Astrocyte of the spinal cord (primary cell): ENCODE measurements at regions not wholly inside any gene's neighbourhood (a gene's known extent, or its start where the extent isn't known, plus 50 kb on each side); places are given as distances from the start of the nearest gene placed in this dataset.
"Not testable (repeated sequence)": the region's sequence is repeated elsewhere in the genome, so short reads cannot be mapped to it uniquely, and the experiment has no call there.

Source experiments
- DNase-seq: peaks from one replicate; pipeline ENCODE4 v3.0.0; 2011; ENCODE audit warnings: low read depth, low spot score
- H3K4me3 ChIP-seq: 2 replicates; pipeline ENCODE4 v1.5.1; 2011; ENCODE audit warnings: low read depth, mild to moderate bottlenecking, low read length, moderate library complexity
- CTCF ChIP-seq: IDR thresholded peaks from 2 replicates; pipeline ENCODE4 v1.5.1; 2012; ENCODE audit warnings: low read depth, mild to moderate bottlenecking, low read length, inconsistent platforms
- in situ Hi-C: cut with HindIII; loops from 2 replicates; pipeline ENCODE4 v1.10.0; 2017; ENCODE audit warnings: low sequenced_read_pairs

- no peak for TF ChIP-seq CTCF
- in situ Hi-C loops, result no loop called here
- H3K4me3 ChIP-seq, result no peak overlapping the region
- no peak for DNase-seq
Observed at GRCh38 chr13:67917291-67917987, 687.3 kb upstream of the PCDH9 start.

GRCh38 chr13:67916650-67917049, 686.5 kb upstream of the PCDH9 start:
- TF ChIP-seq CTCF, result no peak
- H3K4me3 ChIP-seq, result no peak overlapping the region
- DNase-seq, result no peak
- in situ Hi-C loops, result no loop called here

- no peak overlapping the region for H3K4me3 ChIP-seq
- no peak for TF ChIP-seq CTCF
- no peak for DNase-seq
- in situ Hi-C loops, result no loop called here
Observed at GRCh38 chr13:67914535-67914934, 684.4 kb upstream of the PCDH9 start.

- in situ Hi-C loops, DNase-seq, H3K4me3 ChIP-seq: not testable (repeated sequence)
- peak; percentile 1 for TF ChIP-seq CTCF
Observed at GRCh38 chr13:67902960-67903359, 672.8 kb upstream of the PCDH9 start.

GRCh38 chr13:67880916-67881315, 650.8 kb upstream of the PCDH9 start:
- DNase-seq, result peak; percentile 8
- in situ Hi-C loops, result no loop called here
- H3K4me3 ChIP-seq, result no peak overlapping the region
- TF ChIP-seq CTCF, result no peak

GRCh38 chr13:67878376-67878775, 648.2 kb upstream of the PCDH9 start:
- TF ChIP-seq CTCF, result no peak
- in situ Hi-C loops, result no loop called here
- no peak for DNase-seq
- H3K4me3 ChIP-seq, result no peak overlapping the region

- no peak for DNase-seq
- no peak for TF ChIP-seq CTCF
- no peak overlapping the region for H3K4me3 ChIP-seq
- in situ Hi-C loops, result no loop called here
Observed at GRCh38 chr13:67877031-67877430, 646.9 kb upstream of the PCDH9 start.
